ENCODE measurements at regions not wholly inside any gene's neighbourhood (a gene's known extent, or its start where the extent isn't known, plus 50 kb on each side); places are given as distances from the start of the nearest gene placed in this dataset.

GRCh38 chr3:34869696-34870095 lies 769.6 kb upstream of the ARPP21 start:
- H4K20me1 ChIP-seq (ENCODE audit: insufficient read depth) = no peaks in the 10 kb centered on the region
- H3K27ac ChIP-seq = no peak overlapping the region
- no peaks in the 10 kb centered on the region for H3K4me1 ChIP-seq (ENCODE audit: low read depth, poor library complexity, severe bottlenecking)

GRCh38 chr3:34872406-34872805 lies 766.9 kb upstream of the ARPP21 start:
- TF ChIP-seq CTCF (conservative IDR thresholded peaks at IDR 0.05; ENCODE audit: low read depth, low read length) = no peak
- Histone ChIP-seq H3K27ac (no peak overlapping the region), H3K36me3 (ENCODE audit: insufficient read depth) (no peaks in the 10 kb centered on the region), H4K20me1 (ENCODE audit: insufficient read depth) (no peaks in the 10 kb centered on the region), H3K4me3 (IDR thresholded peaks at IDR 0.05; ENCODE audit: insufficient read depth, low read depth, low read length) (no peak overlapping the region), H3K9ac (no peak overlapping the region), H3K27me3 (ENCODE audit: insufficient read depth, low read depth) (no peaks in the 10 kb centered on the region), H3K79me2 (ENCODE audit: insufficient read depth, low read depth) (no peaks in the 10 kb centered on the region), H3K4me1 (ENCODE audit: low read depth, poor library complexity, severe bottlenecking) (no peaks in the 10 kb centered on the region), H2AFZ (ENCODE audit: low read depth) (no peak overlapping the region), H3K4me2 (no peak overlapping the region)

More at GRCh38 chr3:34869696-34870095, 769.6 kb upstream of the ARPP21 start:
- H3K4me2 ChIP-seq = no peak overlapping the region
- TF ChIP-seq CTCF (conservative IDR thresholded peaks at IDR 0.05; ENCODE audit: low read depth, low read length) = no peak
- H3K36me3 ChIP-seq (ENCODE audit: insufficient read depth) = no peaks in the 10 kb centered on the region
- H3K4me3 ChIP-seq (IDR thresholded peaks at IDR 0.05; ENCODE audit: insufficient read depth, low read depth, low read length) = no peak overlapping the region
- no peaks in the 10 kb centered on the region for H3K27me3 ChIP-seq (ENCODE audit: insufficient read depth, low read depth)
- H3K9ac ChIP-seq = no peak overlapping the region
- no peak overlapping the region for H2AFZ ChIP-seq (ENCODE audit: low read depth)
- H3K79me2 ChIP-seq (ENCODE audit: insufficient read depth, low read depth) = no peaks in the 10 kb centered on the region

GRCh38 chr3:34876997-34877396 lies 762.3 kb upstream of the ARPP21 start:
- Histone ChIP-seq H2AFZ (ENCODE audit: low read depth) (no peak overlapping the region), H3K4me3 (IDR thresholded peaks at IDR 0.05; ENCODE audit: insufficient read depth, low read depth, low read length) (no peak overlapping the region), H3K36me3 (ENCODE audit: insufficient read depth) (no peaks in the 10 kb centered on the region), H3K9ac (no peak overlapping the region), H3K27me3 (ENCODE audit: insufficient read depth, low read depth) (no peaks in the 10 kb centered on the region), H4K20me1 (ENCODE audit: insufficient read depth) (no peaks in the 10 kb centered on the region), H3K27ac (no peak overlapping the region), H3K4me2 (no peak overlapping the region), H3K4me1 (ENCODE audit: low read depth, poor library complexity, severe bottlenecking) (no peaks in the 10 kb centered on the region), H3K79me2 (ENCODE audit: insufficient read depth, low read depth) (no peaks in the 10 kb centered on the region)
- TF ChIP-seq CTCF (conservative IDR thresholded peaks at IDR 0.05; ENCODE audit: low read depth, low read length) = no peak

GRCh38 chr3:34878488-34878887 lies 760.8 kb upstream of the ARPP21 start:
- no peak overlapping the region for H3K9ac ChIP-seq
- H3K4me2 ChIP-seq = no peak overlapping the region
- TF ChIP-seq CTCF (conservative IDR thresholded peaks at IDR 0.05; ENCODE audit: low read depth, low read length) = no peak
- H3K79me2 ChIP-seq (ENCODE audit: insufficient read depth, low read depth) = no peaks in the 10 kb centered on the region
- no peaks in the 10 kb centered on the region for H3K36me3 ChIP-seq (ENCODE audit: insufficient read depth)
- H4K20me1 ChIP-seq (ENCODE audit: insufficient read depth) = no peaks in the 10 kb centered on the region
- H2AFZ ChIP-seq (ENCODE audit: low read depth) = no peak overlapping the region
- H3K27ac ChIP-seq = no peak overlapping the region
- no peaks in the 10 kb centered on the region for H3K4me1 ChIP-seq (ENCODE audit: low read depth, poor library complexity, severe bottlenecking)
- H3K27me3 ChIP-seq (ENCODE audit: insufficient read depth, low read depth) = no peaks in the 10 kb centered on the region
- no peak overlapping the region for H3K4me3 ChIP-seq (IDR thresholded peaks at IDR 0.05; ENCODE audit: insufficient read depth, low read depth, low read length)

Data from KMS-11 (cell line).